GM21619 (cell line): ENCODE measurements at regions not wholly inside any gene's neighbourhood (a gene's known extent, or its start where the extent isn't known, plus 50 kb on each side); places are given as distances from the start of the nearest gene placed in this dataset.

Experiments
- ATAC-seq: cut with Tn5 transposase; IDR thresholded peaks from one replicate; pipeline ENCODE4 v1.9.1; 2021; ENCODE audit not compliant: unreplicated experiment

DNA sequence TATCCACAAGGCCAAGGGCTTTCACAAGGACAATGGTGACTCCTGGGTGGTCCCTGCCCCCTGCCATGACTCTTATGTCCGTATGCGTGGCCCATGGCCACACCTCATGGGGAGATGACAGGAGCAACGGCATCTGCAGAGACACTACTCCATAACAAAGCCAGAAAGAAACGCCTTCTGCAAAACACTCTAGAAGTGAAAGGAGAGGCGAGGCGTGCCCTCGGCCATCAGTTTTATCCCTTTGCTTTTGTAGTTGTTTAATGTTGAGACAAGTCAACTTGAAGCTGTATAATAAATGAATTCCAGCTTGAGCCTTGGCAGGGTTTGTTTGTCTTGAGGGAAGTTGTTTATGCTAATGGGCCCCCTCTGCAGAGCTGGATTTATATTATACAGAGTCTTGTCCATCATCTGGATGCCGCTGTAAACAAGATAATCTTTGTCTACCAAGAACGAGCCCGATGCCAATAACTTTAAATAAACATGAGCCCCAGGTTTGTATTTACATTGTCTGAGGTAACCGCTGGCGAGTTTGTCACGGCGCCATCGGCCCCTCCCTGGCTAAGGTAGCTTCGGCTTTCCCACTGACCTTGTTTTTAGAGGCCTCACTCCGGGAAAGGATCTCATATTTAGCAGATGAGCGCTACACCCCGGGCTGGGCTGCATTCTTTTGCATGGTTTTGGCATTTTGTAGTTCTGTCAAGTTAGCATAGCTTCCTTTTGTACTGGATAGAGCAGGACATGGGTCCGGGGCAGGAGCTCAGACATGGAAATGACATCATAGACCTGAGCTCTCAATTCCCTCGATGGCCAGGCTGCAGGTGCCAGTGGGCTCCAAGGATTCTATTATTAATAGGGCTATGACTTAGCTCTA is 165.3 kb downstream of the ERCC6L2 start:
- no peak for ATAC-seq

DNA sequence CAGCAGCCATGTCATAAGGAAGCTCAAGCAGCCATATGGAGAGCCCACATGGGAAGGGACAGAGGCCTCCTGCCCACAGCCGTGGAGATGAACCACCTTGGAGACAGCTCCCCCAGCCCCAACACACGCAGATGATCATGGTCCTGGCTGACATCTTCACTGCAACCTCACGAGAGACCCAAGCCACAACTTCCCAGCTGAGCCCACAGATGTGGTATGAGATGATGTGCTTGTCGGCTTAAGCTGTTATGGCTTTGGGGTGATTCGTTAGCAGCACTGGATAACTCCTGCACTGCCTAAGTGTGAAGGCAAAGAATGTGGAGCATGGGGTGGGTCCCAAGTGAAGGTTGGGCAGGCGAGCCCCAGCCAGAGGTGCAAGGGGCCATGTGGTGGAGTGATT is 163.4 kb downstream of the ERCC6L2 start:
- ATAC-seq: no peak

DNA sequence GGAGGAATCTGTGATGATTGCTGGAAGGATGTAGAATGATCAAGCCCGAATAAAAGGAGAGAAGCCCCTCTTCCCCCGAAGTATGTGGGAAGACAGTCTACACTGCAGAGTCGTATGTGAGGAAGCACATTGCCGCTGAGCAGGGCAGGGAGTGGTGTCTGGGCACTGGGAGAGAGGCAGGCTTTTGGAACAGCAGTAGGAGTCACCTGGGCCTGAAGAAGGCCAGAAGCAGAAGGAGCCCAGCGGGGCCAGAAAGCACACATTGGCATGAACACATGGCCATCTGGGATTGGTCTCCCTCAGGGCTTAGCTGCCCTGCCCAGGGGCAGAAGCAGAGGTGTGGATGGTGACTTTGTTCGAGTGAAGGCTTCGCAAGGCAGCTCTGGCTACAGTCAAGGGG is 162.8 kb downstream of the ERCC6L2 start:
- ATAC-seq: no peak

- ATAC-seq: no peak
Measured at GRCh38 chr9:96034553-96035122, 159.1 kb downstream of the ERCC6L2 start.

DNA sequence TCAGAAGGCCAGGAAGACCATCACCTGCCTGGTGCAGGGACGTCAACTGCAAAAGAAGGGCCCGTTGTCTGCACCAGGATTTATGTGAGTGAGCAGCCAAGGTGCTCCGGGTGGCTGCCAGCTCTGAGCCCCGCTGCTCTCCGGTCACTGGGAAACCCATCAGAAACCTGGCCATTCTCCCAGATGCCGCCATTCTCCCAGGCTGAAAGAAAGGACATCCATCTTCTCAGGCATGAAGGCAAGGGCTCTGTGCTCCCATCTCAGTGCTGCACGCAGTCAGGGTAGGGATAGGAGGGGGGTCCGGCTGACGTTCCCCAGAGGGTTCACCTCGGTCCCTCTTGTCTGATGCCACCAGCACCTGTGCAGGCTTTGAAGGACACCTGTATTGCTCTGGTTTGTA is 158.4 kb downstream of the ERCC6L2 start:
- ATAC-seq: no peak

DNA sequence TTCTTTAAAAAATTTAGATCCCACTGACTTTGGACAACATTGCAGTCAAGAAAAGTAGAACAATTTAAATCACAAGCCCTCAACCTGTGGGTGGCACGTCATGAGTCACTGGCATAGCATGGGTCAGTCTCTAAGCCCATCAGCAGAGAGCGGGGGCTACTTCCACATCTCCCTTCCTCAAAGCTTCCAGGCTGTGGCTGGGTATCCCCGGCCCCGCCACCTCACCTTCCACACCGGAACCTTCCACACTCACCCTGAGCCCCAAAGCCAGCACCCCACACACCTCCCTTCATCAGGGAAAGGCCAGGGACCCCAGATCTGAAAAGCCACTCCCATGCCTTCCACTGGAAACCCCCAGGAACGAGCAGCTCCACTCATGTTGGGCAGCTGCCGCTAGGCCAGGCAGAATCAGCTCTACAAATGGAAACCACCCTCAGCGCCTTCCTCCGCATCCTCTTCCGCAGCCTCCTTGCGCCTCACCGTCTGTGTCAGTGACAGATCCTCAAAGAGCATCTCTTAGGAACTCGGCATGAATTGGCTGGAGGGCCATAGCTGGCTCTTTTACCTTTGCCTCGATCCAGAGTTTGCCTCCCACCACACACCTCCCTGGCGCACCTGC is 156.5 kb downstream of the ERCC6L2 start:
- ATAC-seq: no peak

DNA sequence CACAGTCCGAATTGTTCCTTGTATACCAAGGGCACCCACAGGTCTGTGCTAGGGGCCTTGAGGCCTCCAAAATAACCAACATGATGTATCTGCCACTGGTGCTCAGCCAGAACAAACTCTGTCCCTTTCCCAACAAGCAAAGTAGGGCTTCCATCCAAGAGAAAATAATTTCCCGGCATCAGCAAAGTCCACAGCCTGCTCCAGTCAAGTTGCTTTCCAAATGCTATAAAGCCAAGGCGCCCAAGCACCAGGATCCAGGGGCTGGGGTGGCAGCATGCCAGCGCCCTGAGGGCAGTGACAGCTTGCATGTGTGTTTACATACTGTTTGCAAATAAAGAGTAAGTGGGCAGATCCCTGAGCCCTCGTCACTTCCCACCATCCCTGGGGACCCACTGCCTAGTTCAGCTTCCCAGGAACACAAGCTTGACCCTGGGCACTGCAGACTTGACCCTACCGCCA is 155.9 kb downstream of the ERCC6L2 start:
- ATAC-seq: no peak

GRCh38 chr9:96029722-96030530 is 154.4 kb downstream of the ERCC6L2 start:
- no peak for ATAC-seq

GRCh38 chr9:96027251-96028131 is 152.0 kb downstream of the ERCC6L2 start:
- ATAC-seq: no peak

DNA sequence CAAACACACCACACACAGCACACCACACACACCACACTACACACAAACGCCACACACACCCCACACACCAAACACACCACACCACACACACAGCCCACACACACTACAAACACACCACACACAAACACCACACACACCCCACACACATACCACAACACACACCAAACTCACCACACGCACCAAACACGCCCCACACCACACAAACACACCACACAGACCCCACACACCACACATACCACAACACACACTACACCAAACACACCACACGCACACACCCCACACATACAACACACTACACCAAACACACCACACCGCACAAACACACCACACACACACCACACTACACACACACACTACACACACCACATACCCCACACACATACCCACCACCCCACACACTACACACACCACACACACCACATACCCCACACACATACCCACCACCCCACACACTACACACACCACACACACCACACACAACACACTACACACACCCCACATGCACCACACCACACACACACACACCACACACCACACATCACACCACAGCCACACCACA is 151.2 kb downstream of the ERCC6L2 start:
- no peak for ATAC-seq

- no peak for ATAC-seq
Measured at GRCh38 chr9:96025995-96026602, 150.6 kb downstream of the ERCC6L2 start.

DNA sequence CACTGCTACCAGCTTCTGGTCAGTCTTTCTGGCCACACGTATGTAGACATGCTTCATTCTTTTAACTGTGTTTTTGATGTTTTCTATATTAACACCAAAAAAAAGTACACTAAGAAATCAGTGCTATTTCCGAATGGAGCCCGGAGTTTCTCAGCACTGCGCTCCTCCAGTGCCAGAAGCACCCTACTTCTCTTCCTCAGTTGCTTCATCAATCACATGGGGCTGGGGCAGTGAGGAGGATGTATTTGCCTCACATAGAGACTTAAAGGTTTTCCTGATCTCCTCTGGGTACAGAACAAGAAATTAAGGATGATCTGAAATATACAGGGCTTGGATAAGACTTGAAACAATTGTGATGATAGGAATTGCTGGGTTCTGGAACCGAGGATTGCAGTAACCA is 148.0 kb downstream of the ERCC6L2 start:
- ATAC-seq: no peak

- no peak for ATAC-seq
Measured at GRCh38 chr9:96022445-96023051, 147.1 kb downstream of the ERCC6L2 start.

DNA sequence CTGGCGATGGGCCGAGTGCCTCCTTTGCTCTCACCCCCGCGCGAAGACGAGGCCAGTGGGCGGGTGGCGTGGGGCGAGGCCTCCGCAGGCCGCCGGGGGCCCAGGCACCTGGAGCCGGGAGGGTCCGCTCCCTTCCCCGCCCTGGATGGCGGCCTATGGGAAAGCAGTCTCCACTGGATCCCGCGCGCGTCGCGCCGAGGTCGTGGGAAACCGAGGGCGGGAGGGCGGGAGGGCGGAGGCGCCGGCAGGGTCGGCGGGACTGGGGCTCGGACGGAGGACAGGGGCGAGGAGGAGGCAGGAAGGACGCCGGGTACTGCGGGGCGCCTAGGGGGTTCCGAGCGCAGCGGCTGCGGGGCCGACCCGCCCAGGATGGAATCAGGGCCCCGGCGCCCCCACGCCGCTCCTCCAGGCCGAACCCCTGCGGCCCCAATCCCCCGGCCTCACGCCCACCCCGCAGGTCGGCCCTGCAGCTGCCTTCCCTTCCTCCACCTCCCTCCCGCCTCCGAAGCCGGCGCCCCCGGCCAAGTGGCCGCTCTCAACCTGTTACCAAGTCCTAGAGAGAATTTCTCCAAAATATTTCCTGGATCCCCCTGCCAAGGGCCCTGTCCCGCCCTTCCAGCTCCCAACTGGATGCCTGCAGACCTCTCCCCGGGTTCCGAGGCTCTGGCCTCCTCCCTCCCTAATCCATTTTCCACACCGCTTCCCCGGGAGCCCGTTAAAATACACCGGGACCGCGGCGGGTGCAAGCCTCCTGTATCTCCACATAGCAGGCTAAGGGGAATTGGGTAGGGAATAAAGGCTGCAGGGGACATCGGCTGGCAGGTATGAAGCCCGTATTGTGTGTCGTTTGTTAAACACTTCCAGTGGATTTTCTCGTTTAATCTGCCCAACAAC is 146.3 kb downstream of the ERCC6L2 start:
- ATAC-seq: no peak

DNA sequence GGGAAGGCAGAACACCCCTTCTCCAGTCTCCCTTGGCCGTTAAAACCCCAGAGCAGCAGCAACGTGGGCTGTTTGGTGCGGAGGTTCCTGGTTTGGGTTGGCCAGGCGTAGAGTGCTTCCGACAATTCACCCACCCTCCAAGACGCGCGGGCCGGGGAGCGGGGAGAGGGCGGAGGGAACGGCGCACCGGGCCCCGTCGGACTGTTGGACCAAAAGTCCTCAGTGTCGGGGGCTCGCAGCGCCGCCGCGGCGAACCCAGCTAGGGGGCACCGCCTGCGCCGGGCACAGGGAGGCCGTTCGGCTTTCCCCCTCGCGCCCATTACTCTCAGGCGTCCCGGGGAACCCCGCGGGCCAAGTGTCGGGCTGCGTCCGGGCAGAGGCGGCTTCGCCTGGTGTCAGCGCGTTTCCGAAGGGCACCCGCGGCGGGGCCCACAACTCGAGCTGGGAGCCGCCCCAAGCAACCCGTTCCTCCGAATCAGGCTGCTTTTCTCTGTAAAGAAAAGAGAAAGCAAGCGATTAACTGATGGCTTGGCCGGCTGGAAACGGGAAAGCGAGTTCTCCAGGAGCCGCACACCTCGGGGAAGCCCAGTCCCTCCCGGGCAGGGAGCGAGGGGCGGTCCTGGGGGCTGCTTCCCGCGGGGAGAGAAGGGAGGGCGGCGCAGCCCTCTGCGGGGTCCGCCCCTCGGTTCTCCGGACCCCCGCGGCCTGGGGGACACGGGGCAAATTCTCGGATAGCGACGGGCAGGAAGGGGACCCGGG is 145.5 kb downstream of the ERCC6L2 start:
- ATAC-seq: no peak

- no peak for ATAC-seq
Measured at GRCh38 chr9:96020300-96020791, 144.9 kb downstream of the ERCC6L2 start.
